IMR-90 (cell line): ENCODE measurements at regions not wholly inside any gene's neighbourhood (a gene's known extent, or its start where the extent isn't known, plus 50 kb on each side); places are given as distances from the start of the nearest gene placed in this dataset.

Source experiments
- ATAC-seq: fragments of 200-7000 bp; cut with Tn5 transposase; 2 replicates; pipeline ENCODE4 v1.9.1; 2020; ENCODE audit warnings: low read depth, mild to moderate bottlenecking, moderate library complexity
- BruUV-seq: library from RNA; stranded (reverse); fragments of 400-500 nt; replicated peaks from 2 replicates; lab custom pipeline; 2021; lab: Mats Ljungman, UMichigan
- CTCF ChIA-PET: fragments of 300-600 bp; formaldehyde crosslinking; extraction: SDS; loops from one replicate; lab custom pipeline; 2021; ENCODE audit warnings: antibody characterized with exemption; lab: Yijun Ruan, JAX
- POLR2A ChIA-PET: fragments of 300-600 bp; sonication (Branson Sonifier 250); formaldehyde crosslinking; loops from one replicate; lab custom pipeline; 2022; ENCODE audit warnings: antibody characterized with exemption; ENCODE audit not compliant: unreplicated experiment; lab: Charles Lee
- DNase-seq: peaks from one replicate; pipeline ENCODE4 v3.0.0; 2013
- H2AFZ ChIP-seq: replicated peaks from 2 replicates; pipeline ENCODE3; 2013; ENCODE audit warnings: low read length, mild to moderate bottlenecking; ENCODE audit not compliant: poor library complexity
- H2AK5ac ChIP-seq: 2 replicates; pipeline ENCODE4 v1.6.1; 2013; ENCODE audit warnings: low read depth, low read length, inconsistent platforms
- H2AK9ac ChIP-seq: replicated peaks from 2 replicates; pipeline ENCODE3; 2013; ENCODE audit warnings: mild to moderate bottlenecking, low read depth, low read length, moderate library complexity; ENCODE audit not compliant: poor library complexity
- H2BK120ac ChIP-seq: 2 replicates; pipeline ENCODE4 v1.6.1; 2013; ENCODE audit warnings: low read depth, low read length, inconsistent platforms
- H2BK15ac ChIP-seq: 3 replicates; pipeline ENCODE4 v1.6.1; 2013; ENCODE audit warnings: low read depth, low read length, inconsistent platforms
- H2BK20ac ChIP-seq: 2 replicates; pipeline ENCODE4 v1.6.1; 2013; ENCODE audit warnings: low read depth, mild to moderate bottlenecking, inconsistent platforms, low read length, moderate library complexity
- H2BK5ac ChIP-seq: 2 replicates; pipeline ENCODE4 v1.6.1; 2013; ENCODE audit warnings: mild to moderate bottlenecking, low read depth, low read length, inconsistent platforms; ENCODE audit not compliant: poor library complexity, severe bottlenecking
- H3K14ac ChIP-seq: replicated peaks from 2 replicates; pipeline ENCODE4 v1.6.1; 2013; ENCODE audit warnings: low read depth, low read length, inconsistent platforms
- H3K18ac ChIP-seq: 2 replicates; pipeline ENCODE4 v1.6.1; 2013; ENCODE audit warnings: low read depth, low read length, control low read depth
- H3K23ac ChIP-seq: 2 replicates; pipeline ENCODE4 v1.6.1; 2013; ENCODE audit warnings: low read depth, low read length, inconsistent platforms
- H3K27ac ChIP-seq: 2 replicates; pipeline ENCODE4 v1.5.1; 2013; ENCODE audit warnings: mild to moderate bottlenecking, control low read depth, low read length; ENCODE audit not compliant: insufficient read depth
- H3K27me3 ChIP-seq: 2 replicates; pipeline ENCODE4 v1.6.1; 2013; ENCODE audit warnings: low read length; ENCODE audit not compliant: control insufficient read depth, insufficient read depth
- H3K36me3 ChIP-seq: 2 replicates; pipeline ENCODE4 v1.6.1; 2013; ENCODE audit warnings: low read length, mixed read lengths; ENCODE audit not compliant: control insufficient read depth, insufficient read depth
- H3K4ac ChIP-seq: 2 replicates; pipeline ENCODE4 v1.6.1; 2013; ENCODE audit warnings: low read depth, low read length, inconsistent platforms
- H3K4me1 ChIP-seq: 2 replicates; pipeline ENCODE4 v1.6.1; 2013; ENCODE audit warnings: low read length, mixed read lengths; ENCODE audit not compliant: control insufficient read depth, insufficient read depth
- H3K4me2 ChIP-seq: 2 replicates; pipeline ENCODE4 v1.6.1; 2013; ENCODE audit warnings: low read depth, mild to moderate bottlenecking, control low read depth, low read length, moderate library complexity
- H3K4me3 ChIP-seq: 2 replicates; pipeline ENCODE4 v1.5.1; 2013; ENCODE audit warnings: low read depth, mild to moderate bottlenecking, control low read depth, low read length, moderate library complexity; ENCODE audit not compliant: insufficient read depth
- H3K56ac ChIP-seq: 2 replicates; pipeline ENCODE4 v1.6.1; 2013; ENCODE audit warnings: low read length, inconsistent platforms; ENCODE audit not compliant: insufficient read depth; ENCODE audit errors: extremely low read depth
- H3K79me1 ChIP-seq, 2 experiments: 2 replicates each; pipeline ENCODE4 v1.6.1; 2013; ENCODE audit warnings: low read length in 2 of 2, inconsistent platforms in 1 of 2, low read depth in 1 of 2
- H3K9ac ChIP-seq: 2 replicates; pipeline ENCODE4 v1.6.1; 2013; ENCODE audit warnings: low read depth, low read length, control low read depth
- H3K9me1 ChIP-seq: 2 replicates; pipeline ENCODE4 v1.6.1; 2013; ENCODE audit warnings: low read length, inconsistent platforms; ENCODE audit not compliant: insufficient read depth
- H3K9me3 ChIP-seq: 2 replicates; pipeline ENCODE4 v1.6.1; 2013; ENCODE audit warnings: low read length; ENCODE audit not compliant: control insufficient read depth, insufficient read depth
- H4K20me1 ChIP-seq: 2 replicates; pipeline ENCODE4 v1.6.1; 2013; ENCODE audit warnings: low read length, inconsistent platforms; ENCODE audit not compliant: insufficient read depth
- H4K5ac ChIP-seq: 2 replicates; pipeline ENCODE4 v1.6.1; 2013; ENCODE audit warnings: mild to moderate bottlenecking, low read depth, low read length, control low read depth
- H4K8ac ChIP-seq, 2 experiments: 2 replicates each; pipeline ENCODE4 v1.6.1; 2013; ENCODE audit warnings: low read depth in 2 of 2, low read length in 2 of 2, control low read depth in 1 of 2, inconsistent platforms in 1 of 2
- H4K91ac ChIP-seq: 2 replicates; pipeline ENCODE4 v1.6.1; 2013; ENCODE audit warnings: low read depth, low read length, inconsistent platforms; ENCODE audit not compliant: insufficient read depth
- BHLHE40 ChIP-seq: fragments of 150-350 bp; IDR thresholded peaks from 2 replicates; pipeline ENCODE4 v1.6.1; 2016; ENCODE audit warnings: mild to moderate bottlenecking, low read depth, low read length
- CEBPB ChIP-seq: IDR thresholded peaks from 2 replicates; pipeline ENCODE4 v1.6.1; 2012; ENCODE audit warnings: low read depth, low read length, improper control_type of control experiment
- CHD1 ChIP-seq: IDR thresholded peaks from 2 replicates; pipeline ENCODE4 v1.6.1; 2012; ENCODE audit warnings: low read depth, low read length, improper control_type of control experiment
- FOS ChIP-seq: fragments of 150-350 bp; IDR thresholded peaks from 2 replicates; pipeline ENCODE4 v1.6.1; 2016; ENCODE audit warnings: low read depth, low read length
- MAFK ChIP-seq: IDR thresholded peaks from 2 replicates; pipeline ENCODE4 v1.6.1; 2012; ENCODE audit warnings: low read depth, low read length, improper control_type of control experiment
- MAZ ChIP-seq: IDR thresholded peaks from 2 replicates; pipeline ENCODE4 v1.6.1; 2012; ENCODE audit warnings: low read depth, mild to moderate bottlenecking, low read length, improper control_type of control experiment, moderate library complexity, borderline replicate concordance
- NFE2L2 ChIP-seq: fragments of 150-350 bp; IDR thresholded peaks from 2 replicates; pipeline ENCODE4 v1.6.1; 2016; ENCODE audit warnings: low read depth, mild to moderate bottlenecking, low read length
- RCOR1 ChIP-seq: IDR thresholded peaks from 2 replicates; pipeline ENCODE4 v1.6.1; 2012; ENCODE audit warnings: mild to moderate bottlenecking, low read length, improper control_type of control experiment; ENCODE audit not compliant: insufficient replicate concordance
- RFX5 ChIP-seq: IDR thresholded peaks from 2 replicates; pipeline ENCODE4 v1.8.0; 2012; ENCODE audit warnings: low read depth, mild to moderate bottlenecking, low read length, moderate library complexity
- SMC3 ChIP-seq: fragments of 150-350 bp; IDR thresholded peaks from 2 replicates; pipeline ENCODE4 v1.6.1; 2016; ENCODE audit warnings: low read depth, mild to moderate bottlenecking, antibody characterized with exemption, low read length, moderate library complexity
- USF2 ChIP-seq: fragments of 150-350 bp; IDR thresholded peaks from 2 replicates; pipeline ENCODE4 v1.6.1; 2017; ENCODE audit warnings: mild to moderate bottlenecking, antibody characterized with exemption, low read length, low read depth
- WGBS, 2 experiments: methylation state at CpG; one replicate each; pipeline versions ENCODE4 v1.1.5 to v1.1.7; 2013; ENCODE audit warnings: missing lambda C conversion rate in 2 of 2; ENCODE audit not compliant: insufficient read length in 1 of 2; ENCODE audit errors: extremely low coverage in 2 of 2; 5-methylcytosine and 5-hydroxymethylcytosine counted together
- dilution Hi-C: fragments of 300-500 bp; cut with HindIII; formaldehyde crosslinking; loops from one replicate; pipeline ENCODE4 v1.14.3; 2018; ENCODE audit warnings: low sequenced_read_pairs; ENCODE audit not compliant: unreplicated experiment
- in situ Hi-C: fragments of 300-500 bp; cut with MboI; formaldehyde crosslinking; loops from 3 replicates; pipeline ENCODE4 v1.14.3; 2019; ENCODE audit warnings: low sequenced_read_pairs, inconsistent platforms, mixed read lengths
- intact Hi-C: fragments of 100-400 bp; cut with micrococcal nuclease; formaldehyde crosslinking; loops from 2 replicates; pipeline ENCODE4 v1.10.0; 2022

GRCh38 chr2:7977981-7978380, 703.9 kb upstream of the ID2 start:
- Histone ChIP-seq H2BK5ac (no peak overlapping the region), H4K20me1 (no peaks in the 10 kb centered on the region), H2BK120ac (no peak overlapping the region), H3K18ac (no peak overlapping the region), H3K14ac (no peak overlapping the region), H3K4ac (no peak overlapping the region), H2AK9ac (no peak overlapping the region), H3K27me3 (peaks cover 15% of the 10 kb centered on the region), H3K23ac (no peak overlapping the region), H3K56ac (no peak overlapping the region), H4K91ac (no peak overlapping the region), H2BK20ac (no peak overlapping the region), H3K4me2 (no peak overlapping the region), H3K4me1 (no peaks in the 10 kb centered on the region), H3K4me3 (no peak overlapping the region), H3K9ac (no peak overlapping the region), H2AK5ac (no peak overlapping the region), H3K9me1 (no peaks in the 10 kb centered on the region), H3K27ac (no peak overlapping the region), H3K9me3 (0 out of 2 replicates have a peak, but pooled peaks cover 2% of the 10 kb centered on the region), H4K5ac (no peak overlapping the region), H3K79me1 (no peaks in the 10 kb centered on the region), H4K8ac (no peak overlapping the region), H3K36me3 (no peaks in the 10 kb centered on the region), H2BK15ac (no peak overlapping the region), H2AFZ (no peak overlapping the region)
- no peak for DNase-seq
- TF ChIP-seq BHLHE40 (no peak), FOS (no peak), MAFK (no peak), CEBPB (no peak), MAZ (no peak), CHD1 (no peak), RCOR1 (no peak), SMC3 (no peak), RFX5 (no peak), NFE2L2 (no peak), USF2 (no peak)
- no peak for ATAC-seq
- dilution Hi-C loops: no loop called here
- no CpG with 5 or more reads among the region's 8 CpGs for WGBS, 2 experiments
- in situ Hi-C loops: no loop called here
- intact Hi-C loops: no loop called here
- no TSS peak for BruUV-seq
- ChIA-PET POLR2A (no interaction called here), CTCF (interaction anchor here (0.6 kb wide), 1 partner anchor 131 kb away, joined by 5 read pairs; no protein-coding TSS in a partner anchor)
